ENCODE measurements at regions not wholly inside any gene's neighbourhood (a gene's known extent, or its start where the extent isn't known, plus 50 kb on each side); places are given as distances from the start of the nearest gene placed in this dataset.

DNA sequence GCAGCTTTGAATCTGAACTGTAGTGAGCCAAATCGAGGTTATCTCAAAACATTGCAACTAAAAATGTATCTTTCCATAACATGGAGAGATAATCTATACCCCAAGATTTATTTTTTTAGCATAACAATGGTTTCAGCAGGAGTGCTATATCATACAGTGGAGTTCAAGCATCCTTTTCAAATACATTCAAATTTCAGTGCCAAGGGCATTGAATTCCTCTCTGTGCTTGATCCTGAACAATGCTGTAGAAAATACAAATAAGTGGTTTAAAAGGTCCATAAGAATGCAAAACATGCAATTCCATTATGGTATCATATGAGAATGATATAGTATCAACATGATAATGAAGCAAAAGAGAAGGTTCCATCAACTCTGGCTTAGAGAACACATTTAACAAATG, 201.7 kb downstream of the TXNL1 start:
- Histone ChIP-seq H3K9ac (ENCODE audit: low read length) (no peak overlapping the region), H3K9me3 (replicated peaks; ENCODE audit: insufficient read depth, low read length) (no peaks in the 10 kb centered on the region), H3K27ac (ENCODE audit: low read length) (no peak overlapping the region), H4K20me1 (ENCODE audit: insufficient read depth, low read length) (no peaks in the 10 kb centered on the region), H3K4me3 (ENCODE audit: low read length) (no peak overlapping the region), H3K36me3 (replicated peaks; ENCODE audit: insufficient read depth, low read length) (no peaks in the 10 kb centered on the region), H3F3A (ENCODE audit: insufficient read depth, low read length) (no peaks in the 10 kb centered on the region), H3K4me2 (ENCODE audit: low read depth, low read length) (no peak overlapping the region), H3K9me2 (replicated peaks; ENCODE audit: insufficient read depth, low read length) (no peaks in the 10 kb centered on the region), H3K79me2 (ENCODE audit: low read length) (no peaks in the 10 kb centered on the region), H3K4me1 (ENCODE audit: low read length) (no peaks in the 10 kb centered on the region), H3K27me3 (replicated peaks; ENCODE audit: insufficient read depth, low read length) (no peaks in the 10 kb centered on the region), H2AFZ (ENCODE audit: low read length) (no peak overlapping the region)
- TF ChIP-seq EZH2 (optimal IDR thresholded peaks at IDR 0.05; ENCODE audit: low read depth, low read length): no peak
- no peak for TF ChIP-seq EZH2phosphoT487 (IDR thresholded peaks at IDR 0.05; ENCODE audit: low read length)
- no peak for TF ChIP-seq CTCF (IDR thresholded peaks at IDR 0.05; ENCODE audit: low read length)
- DNase-seq: no peak

DNA sequence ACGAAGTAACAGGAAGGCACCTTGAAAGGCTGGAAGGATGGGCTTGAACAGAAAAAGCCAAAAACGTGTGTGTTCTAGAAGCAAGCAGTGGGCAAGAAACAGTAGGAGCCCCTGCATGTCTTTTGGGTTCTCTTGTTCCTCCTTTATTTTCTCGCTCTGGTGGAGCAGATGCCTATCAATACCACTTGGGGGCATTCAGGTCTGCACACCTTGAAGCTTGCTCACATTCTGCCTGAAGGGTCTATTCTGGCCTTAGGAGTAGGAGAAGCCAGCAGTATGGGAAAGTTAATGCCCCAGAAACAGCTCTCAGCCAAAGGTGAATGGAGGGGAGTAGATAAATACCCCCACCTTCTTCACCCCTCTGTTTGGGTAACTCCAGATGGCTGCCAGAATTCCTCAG, 204.5 kb downstream of the TXNL1 start:
- Histone ChIP-seq H2AFZ (ENCODE audit: low read length) (no peak overlapping the region), H3K9me2 (replicated peaks; ENCODE audit: insufficient read depth, low read length) (0 out of 2 replicates have a peak, but pooled peaks cover under 1% of the 10 kb centered on the region), H3K27me3 (replicated peaks; ENCODE audit: insufficient read depth, low read length) (no peaks in the 10 kb centered on the region), H3F3A (ENCODE audit: insufficient read depth, low read length) (no peaks in the 10 kb centered on the region), H3K4me2 (ENCODE audit: low read depth, low read length) (no peak overlapping the region), H3K4me1 (ENCODE audit: low read length) (no peaks in the 10 kb centered on the region), H3K4me3 (ENCODE audit: low read length) (no peak overlapping the region), H3K9me3 (replicated peaks; ENCODE audit: insufficient read depth, low read length) (no peaks in the 10 kb centered on the region), H3K27ac (ENCODE audit: low read length) (no peak overlapping the region), H3K79me2 (ENCODE audit: low read length) (no peaks in the 10 kb centered on the region), H3K9ac (ENCODE audit: low read length) (no peak overlapping the region), H4K20me1 (ENCODE audit: insufficient read depth, low read length) (no peaks in the 10 kb centered on the region), H3K36me3 (replicated peaks; ENCODE audit: insufficient read depth, low read length) (no peaks in the 10 kb centered on the region)
- no peak for DNase-seq
- no peak for TF ChIP-seq EZH2 (optimal IDR thresholded peaks at IDR 0.05; ENCODE audit: low read depth, low read length)
- TF ChIP-seq CTCF (IDR thresholded peaks at IDR 0.05; ENCODE audit: low read length): no peak
- no peak for TF ChIP-seq EZH2phosphoT487 (IDR thresholded peaks at IDR 0.05; ENCODE audit: low read length)

DNA sequence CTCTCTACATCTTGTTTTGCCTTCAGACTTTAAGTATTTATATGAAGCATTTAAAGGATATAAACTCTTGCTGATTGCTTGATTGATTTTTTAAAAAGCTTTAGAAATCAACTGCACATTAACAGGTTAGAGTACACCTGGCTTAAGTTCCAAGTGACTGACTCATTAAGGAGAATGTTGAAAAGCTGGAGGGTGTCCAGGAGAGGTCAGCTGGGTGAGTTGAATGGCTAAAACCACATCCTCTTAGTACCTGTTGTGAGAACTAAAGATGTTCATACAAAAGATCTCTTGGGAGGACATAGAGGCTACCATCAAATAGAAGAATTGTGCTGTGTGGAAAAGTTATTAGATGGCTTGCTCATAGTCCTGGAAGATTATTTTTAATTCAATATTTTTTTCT, 206.8 kb downstream of the TXNL1 start:
- Histone ChIP-seq H2AFZ (ENCODE audit: low read length) (no peak overlapping the region), H3K79me2 (ENCODE audit: low read length) (no peaks in the 10 kb centered on the region), H4K20me1 (ENCODE audit: insufficient read depth, low read length) (no peaks in the 10 kb centered on the region), H3K9me3 (replicated peaks; ENCODE audit: insufficient read depth, low read length) (no peaks in the 10 kb centered on the region), H3K9me2 (replicated peaks; ENCODE audit: insufficient read depth, low read length) (0 out of 2 replicates have a peak, but pooled peaks cover 2% of the 10 kb centered on the region), H3K9ac (ENCODE audit: low read length) (no peak overlapping the region), H3K4me2 (ENCODE audit: low read depth, low read length) (no peak overlapping the region), H3K36me3 (replicated peaks; ENCODE audit: insufficient read depth, low read length) (no peaks in the 10 kb centered on the region), H3K4me3 (ENCODE audit: low read length) (no peak overlapping the region), H3K4me1 (ENCODE audit: low read length) (no peaks in the 10 kb centered on the region), H3F3A (ENCODE audit: insufficient read depth, low read length) (no peaks in the 10 kb centered on the region), H3K27ac (ENCODE audit: low read length) (no peak overlapping the region), H3K27me3 (replicated peaks; ENCODE audit: insufficient read depth, low read length) (no peaks in the 10 kb centered on the region)
- no peak for DNase-seq
- TF ChIP-seq EZH2 (optimal IDR thresholded peaks at IDR 0.05; ENCODE audit: low read depth, low read length) (no peak), CTCF (IDR thresholded peaks at IDR 0.05; ENCODE audit: low read length) (no peak), EZH2phosphoT487 (IDR thresholded peaks at IDR 0.05; ENCODE audit: low read length) (no peak)

All from MM.1S (cell line).